ENCODE measurements at regions not wholly inside any gene's neighbourhood (a gene's known extent, or its start where the extent isn't known, plus 50 kb on each side); places are given as distances from the start of the nearest gene placed in this dataset.

- no peak overlapping the region for H3K27ac ChIP-seq
- no peaks in the 10 kb centered on the region for H3K36me3 ChIP-seq
- H3K27me3 ChIP-seq, result no peaks in the 10 kb centered on the region
- H3K4me3 ChIP-seq, result no peak overlapping the region
- no peaks in the 10 kb centered on the region for H3K4me1 ChIP-seq
- no peak overlapping the region for H3K9ac ChIP-seq (ENCODE audit: low read depth in 2 of 2, low read length in 2 of 2)
- DNase-seq, result no peak
- H3K9me3 ChIP-seq, result no peaks in the 10 kb centered on the region
- no peak for TF ChIP-seq CTCF (IDR thresholded peaks at IDR 0.05)
- intact Hi-C loops (cut with DNase I), result no loop called here
Observed at GRCh38 chr2:6079405-6079804, 387.2 kb downstream of the SOX11 start.

GRCh38 chr2:6080932-6081753 is 389.0 kb downstream of the SOX11 start:
- Histone ChIP-seq H3K4me1 (no peaks in the 10 kb centered on the region), H3K27ac (no peak overlapping the region), H3K27me3 (no peaks in the 10 kb centered on the region), H3K9me3 (no peaks in the 10 kb centered on the region), H3K36me3 (no peaks in the 10 kb centered on the region), H3K4me3 (no peak overlapping the region), H3K9ac (ENCODE audit: low read depth in 2 of 2, low read length in 2 of 2) (no peak overlapping the region)
- TF ChIP-seq CTCF (IDR thresholded peaks at IDR 0.05), result no peak
- intact Hi-C loops (cut with DNase I), result no loop called here
- no peak for DNase-seq

- intact Hi-C loops (cut with DNase I), result no loop called here
- TF ChIP-seq CTCF (IDR thresholded peaks at IDR 0.05), result no peak
- H3K9me3 ChIP-seq, result no peaks in the 10 kb centered on the region
- H3K4me1 ChIP-seq, result no peaks in the 10 kb centered on the region
- H3K27ac ChIP-seq, result no peak overlapping the region
- H3K9ac ChIP-seq (ENCODE audit: low read depth in 2 of 2, low read length in 2 of 2), result no peak overlapping the region
- no peaks in the 10 kb centered on the region for H3K27me3 ChIP-seq
- no peak overlapping the region for H3K4me3 ChIP-seq
- no peaks in the 10 kb centered on the region for H3K36me3 ChIP-seq
- no peak for DNase-seq
Observed at GRCh38 chr2:6081955-6082624, 389.9 kb downstream of the SOX11 start.

- DNase-seq, result no peak
- Histone ChIP-seq H3K9me3 (no peaks in the 10 kb centered on the region), H3K27me3 (no peaks in the 10 kb centered on the region), H3K36me3 (no peaks in the 10 kb centered on the region), H3K4me3 (no peak overlapping the region), H3K9ac (ENCODE audit: low read depth in 2 of 2, low read length in 2 of 2) (no peak overlapping the region), H3K27ac (no peak overlapping the region), H3K4me1 (no peaks in the 10 kb centered on the region)
- intact Hi-C loops (cut with DNase I), result no loop called here
- TF ChIP-seq CTCF (IDR thresholded peaks at IDR 0.05), result no peak
Observed at GRCh38 chr2:6082625-6083018, 390.4 kb downstream of the SOX11 start.

- H3K4me1 ChIP-seq, result no peaks in the 10 kb centered on the region
- TF ChIP-seq CTCF (IDR thresholded peaks at IDR 0.05), result no peak
- H3K9ac ChIP-seq (ENCODE audit: low read depth in 2 of 2, low read length in 2 of 2), result no peak overlapping the region
- no peak overlapping the region for H3K4me3 ChIP-seq
- no peaks in the 10 kb centered on the region for H3K27me3 ChIP-seq
- no peak for DNase-seq
- no peaks in the 10 kb centered on the region for H3K9me3 ChIP-seq
- no peaks in the 10 kb centered on the region for H3K36me3 ChIP-seq
- no peak overlapping the region for H3K27ac ChIP-seq
- intact Hi-C loops (cut with DNase I), result no loop called here
Observed at GRCh38 chr2:6083136-6083535, 391.0 kb downstream of the SOX11 start.
